ENCODE measurements at regions not wholly inside any gene's neighbourhood (a gene's known extent, or its start where the extent isn't known, plus 50 kb on each side); places are given as distances from the start of the nearest gene placed in this dataset.
A peak's percentile ranks its signal among the peaks of the same experiment; 100 is the strongest.

GRCh38 chr12:46452061-46452615 is 79.6 kb upstream of the SLC38A2 start:
- H3K4me1 ChIP-seq (ENCODE audit: control extremely low read depth in 1 of 4, control insufficient read depth in 4 of 4, insufficient read depth in 4 of 4, low read length in 3 of 4), result peaks cover 5 to 41% (median 30%) of the 10 kb centered on the region in 4 experiments
- H3K4me3 ChIP-seq (ENCODE audit: control insufficient read depth in 1 of 7, extremely low read depth in 1 of 7, insufficient read depth in 4 of 7, low read depth in 2 of 7, low read length in 6 of 7), result no peak overlapping the region
- H3K27ac ChIP-seq (ENCODE audit: insufficient read depth in 1 of 2, low read depth in 1 of 2, low read length in 2 of 2, poor library complexity in 1 of 2, severe bottlenecking in 2 of 2), result no peak overlapping the region
- ChIA-PET POLR2A (no interaction called here), CTCF (no interaction called here)
- no peaks in the 10 kb centered on the region for H3K27me3 ChIP-seq (replicated peaks in 2 of 5; ENCODE audit: control insufficient read depth in 4 of 5, insufficient read depth in 5 of 5, low read length in 4 of 5)
- peaks cover 0 to 3% (median 0%) of the 10 kb centered on the region in 5 experiments for H3K9me3 ChIP-seq (ENCODE audit: control extremely low read depth in 1 of 5, control insufficient read depth in 4 of 5, insufficient read depth in 2 of 5, low read depth in 1 of 5, low read length in 4 of 5)
- no peak for DNase-seq
- H3K36me3 ChIP-seq (ENCODE audit: control insufficient read depth in 4 of 4, insufficient read depth in 4 of 4, low read length in 3 of 4), result no peaks in the 10 kb centered on the region
- WGBS (ENCODE audit: insufficient coverage), result no CpG with 5 or more reads among the region's 3 CpGs

DNA sequence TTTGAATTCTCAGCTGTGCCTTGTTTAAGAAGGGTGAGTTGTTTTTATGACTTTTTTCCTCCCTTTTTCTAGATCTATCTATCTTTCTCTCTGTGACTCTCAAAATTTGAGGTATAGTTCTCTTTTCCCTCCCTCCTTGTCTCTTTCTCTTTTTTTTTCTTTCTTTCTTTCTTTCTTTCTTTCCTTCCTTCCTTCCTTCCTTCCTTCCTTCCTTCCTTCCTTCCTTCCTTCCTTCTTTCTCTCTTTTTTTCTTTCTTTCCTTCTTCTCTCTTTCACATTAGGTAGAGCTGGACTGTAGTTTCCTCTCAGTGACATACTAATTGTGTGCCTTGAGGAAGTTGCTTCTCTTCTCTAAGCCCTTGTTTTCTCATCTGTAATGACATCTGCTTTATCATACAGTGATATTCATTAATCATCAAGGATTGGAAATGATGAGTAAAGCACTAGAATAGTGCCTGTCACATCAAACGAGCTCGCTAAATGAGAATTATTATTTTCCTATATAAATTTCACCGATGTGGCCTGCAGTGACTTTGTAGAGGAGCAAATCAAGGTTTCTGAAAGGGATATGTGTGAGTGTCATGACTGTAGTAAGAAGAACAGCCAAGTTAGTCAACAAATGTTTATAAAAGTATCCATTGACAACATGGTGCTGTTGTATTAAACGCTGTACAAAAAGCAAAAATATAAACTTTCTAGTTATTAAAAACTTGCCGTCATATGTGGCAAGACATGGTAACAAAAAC is 78.9 kb upstream of the SLC38A2 start:
- H3K9me3 ChIP-seq (ENCODE audit: control extremely low read depth in 1 of 5, control insufficient read depth in 4 of 5, insufficient read depth in 2 of 5, low read depth in 1 of 5, low read length in 4 of 5), result peaks cover 0 to 3% (median 0%) of the 10 kb centered on the region in 5 experiments
- no peak for DNase-seq
- no peak overlapping the region for H3K4me3 ChIP-seq (ENCODE audit: control insufficient read depth in 1 of 7, extremely low read depth in 1 of 7, insufficient read depth in 4 of 7, low read depth in 2 of 7, low read length in 6 of 7)
- H3K4me1 ChIP-seq (ENCODE audit: control extremely low read depth in 1 of 4, control insufficient read depth in 4 of 4, insufficient read depth in 4 of 4, low read length in 3 of 4), result peaks cover 6 to 41% (median 33%) of the 10 kb centered on the region in 4 experiments
- H3K27ac ChIP-seq (ENCODE audit: insufficient read depth in 1 of 2, low read depth in 1 of 2, low read length in 2 of 2, poor library complexity in 1 of 2, severe bottlenecking in 2 of 2), result no peak overlapping the region
- ChIA-PET POLR2A (no interaction called here), CTCF (no interaction called here)
- no peaks in the 10 kb centered on the region for H3K36me3 ChIP-seq (ENCODE audit: control insufficient read depth in 4 of 4, insufficient read depth in 4 of 4, low read length in 3 of 4)
- WGBS (ENCODE audit: insufficient coverage), result no CpG with 5 or more reads among the region's 5 CpGs
- H3K27me3 ChIP-seq (replicated peaks in 2 of 5; ENCODE audit: control insufficient read depth in 4 of 5, insufficient read depth in 5 of 5, low read length in 4 of 5), result no peaks in the 10 kb centered on the region

GRCh38 chr12:46450279-46450748 is 77.7 kb upstream of the SLC38A2 start:
- POLR2A ChIA-PET, result interaction anchor here (0.5 kb wide), 1 partner anchor 35 kb away, joined by 3 read pairs; no protein-coding TSS in a partner anchor

DNA sequence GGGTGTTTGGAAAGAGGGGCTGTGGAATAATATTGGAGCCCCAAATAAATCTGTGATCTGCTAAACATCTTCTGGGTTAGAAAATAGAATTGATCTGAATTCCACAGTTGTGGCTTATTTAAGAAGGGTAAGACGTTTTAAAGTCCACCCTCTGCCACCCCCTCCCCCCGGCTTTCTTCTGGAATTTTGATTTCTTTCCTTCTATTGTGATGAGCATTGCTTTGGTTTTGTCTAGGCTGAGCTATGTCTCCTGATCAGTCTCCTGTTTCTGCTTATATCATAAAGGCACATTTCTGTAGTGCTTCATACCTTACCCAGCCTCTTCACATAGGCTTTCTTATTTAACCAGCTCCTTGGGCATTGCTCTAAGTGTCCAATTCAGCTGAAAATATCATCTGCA is 77.3 kb upstream of the SLC38A2 start:
- CTCF ChIA-PET, result interaction anchor here (0.8 kb wide), 1 partner anchor 62 kb away, joined by 3 read pairs; no protein-coding TSS in a partner anchor
- Histone ChIP-seq H3K27ac (ENCODE audit: insufficient read depth in 1 of 2, low read depth in 1 of 2, low read length in 2 of 2, poor library complexity in 1 of 2, severe bottlenecking in 2 of 2) (no peak overlapping the region), H3K4me1 (ENCODE audit: control extremely low read depth in 1 of 4, control insufficient read depth in 4 of 4, insufficient read depth in 4 of 4, low read length in 3 of 4) (peaks cover 5 to 40% (median 26%) of the 10 kb centered on the region in 4 experiments), H3K36me3 (ENCODE audit: control insufficient read depth in 4 of 4, insufficient read depth in 4 of 4, low read length in 3 of 4) (no peaks in the 10 kb centered on the region), H3K9me3 (ENCODE audit: control extremely low read depth in 1 of 5, control insufficient read depth in 4 of 5, insufficient read depth in 2 of 5, low read depth in 1 of 5, low read length in 4 of 5) (peaks cover 0 to 3% (median 0%) of the 10 kb centered on the region in 5 experiments), H3K4me3 (ENCODE audit: control insufficient read depth in 1 of 7, extremely low read depth in 1 of 7, insufficient read depth in 4 of 7, low read depth in 2 of 7, low read length in 6 of 7) (peak overlapping the region in 1 of 7 experiments; percentile 39), H3K27me3 (replicated peaks in 2 of 5; ENCODE audit: control insufficient read depth in 4 of 5, insufficient read depth in 5 of 5, low read length in 4 of 5) (no peaks in the 10 kb centered on the region)
- no peak for DNase-seq
- POLR2A ChIA-PET, result interaction anchor here (0.5 to 0.6 kb wide), 2 partner anchors 34 to 749 kb away, joined by 3 to 5 read pairs; no protein-coding TSS in a partner anchor
- no CpG with 5 or more reads among the region's 2 CpGs for WGBS (ENCODE audit: insufficient coverage)

More at GRCh38 chr12:46450279-46450748, 77.7 kb upstream of the SLC38A2 start:
- CTCF ChIA-PET, result interaction anchor here (0.8 kb wide), 1 partner anchor 63 kb away, joined by 3 read pairs; no protein-coding TSS in a partner anchor
- peak in 2 of 3 donors; percentile 55 to 56 for DNase-seq
- no peaks in the 10 kb centered on the region for H3K36me3 ChIP-seq (ENCODE audit: control insufficient read depth in 4 of 4, insufficient read depth in 4 of 4, low read length in 3 of 4)
- peaks cover 0 to 3% (median 0%) of the 10 kb centered on the region in 5 experiments for H3K9me3 ChIP-seq (ENCODE audit: control extremely low read depth in 1 of 5, control insufficient read depth in 4 of 5, insufficient read depth in 2 of 5, low read depth in 1 of 5, low read length in 4 of 5)
- WGBS (ENCODE audit: insufficient coverage), result 13% methylated on average over 1 of the region's 1 CpG
- no peaks in the 10 kb centered on the region for H3K27me3 ChIP-seq (replicated peaks in 2 of 5; ENCODE audit: control insufficient read depth in 4 of 5, insufficient read depth in 5 of 5, low read length in 4 of 5)
- H3K4me3 ChIP-seq (ENCODE audit: control insufficient read depth in 1 of 7, extremely low read depth in 1 of 7, insufficient read depth in 4 of 7, low read depth in 2 of 7, low read length in 6 of 7), result peak overlapping the region in 1 of 7 experiments; percentile 39
- no peak overlapping the region for H3K27ac ChIP-seq (ENCODE audit: insufficient read depth in 1 of 2, low read depth in 1 of 2, low read length in 2 of 2, poor library complexity in 1 of 2, severe bottlenecking in 2 of 2)
- peaks cover 5 to 40% (median 30%) of the 10 kb centered on the region in 4 experiments for H3K4me1 ChIP-seq (ENCODE audit: control extremely low read depth in 1 of 4, control insufficient read depth in 4 of 4, insufficient read depth in 4 of 4, low read length in 3 of 4)

GRCh38 chr12:46449316-46449715 is 76.7 kb upstream of the SLC38A2 start:
- ChIA-PET CTCF (interaction anchor here (0.8 kb wide), 1 partner anchor 62 kb away, joined by 3 read pairs; no protein-coding TSS in a partner anchor), POLR2A (interaction anchor here (0.6 kb wide), 1 partner anchor 749 kb away, joined by 5 read pairs; no protein-coding TSS in a partner anchor)
- Histone ChIP-seq H3K4me1 (ENCODE audit: control extremely low read depth in 1 of 4, control insufficient read depth in 4 of 4, insufficient read depth in 4 of 4, low read length in 3 of 4) (peaks cover 5 to 36% (median 23%) of the 10 kb centered on the region in 4 experiments), H3K4me3 (ENCODE audit: control insufficient read depth in 1 of 7, extremely low read depth in 1 of 7, insufficient read depth in 4 of 7, low read depth in 2 of 7, low read length in 6 of 7) (no peak overlapping the region), H3K27ac (ENCODE audit: insufficient read depth in 1 of 2, low read depth in 1 of 2, low read length in 2 of 2, poor library complexity in 1 of 2, severe bottlenecking in 2 of 2) (no peak overlapping the region), H3K27me3 (replicated peaks in 2 of 5; ENCODE audit: control insufficient read depth in 4 of 5, insufficient read depth in 5 of 5, low read length in 4 of 5) (no peaks in the 10 kb centered on the region), H3K9me3 (ENCODE audit: control extremely low read depth in 1 of 5, control insufficient read depth in 4 of 5, insufficient read depth in 2 of 5, low read depth in 1 of 5, low read length in 4 of 5) (peaks cover 0 to 3% (median 0%) of the 10 kb centered on the region in 5 experiments), H3K36me3 (ENCODE audit: control insufficient read depth in 4 of 4, insufficient read depth in 4 of 4, low read length in 3 of 4) (no peaks in the 10 kb centered on the region)
- peak in 1 of 3 donors; percentile 38 for DNase-seq
- 35% methylated on average over 3 of the region's 4 CpGs for WGBS (ENCODE audit: insufficient coverage)

GRCh38 chr12:46446645-46447044 is 74.1 kb upstream of the SLC38A2 start:
- no peaks in the 10 kb centered on the region for H3K27me3 ChIP-seq (replicated peaks in 2 of 5; ENCODE audit: control insufficient read depth in 4 of 5, insufficient read depth in 5 of 5, low read length in 4 of 5)
- H3K4me1 ChIP-seq (ENCODE audit: control extremely low read depth in 1 of 4, control insufficient read depth in 4 of 4, insufficient read depth in 4 of 4, low read length in 3 of 4), result peaks cover 5 to 36% (median 23%) of the 10 kb centered on the region in 4 experiments
- H3K36me3 ChIP-seq (ENCODE audit: control insufficient read depth in 4 of 4, insufficient read depth in 4 of 4, low read length in 3 of 4), result no peaks in the 10 kb centered on the region
- no peak overlapping the region for H3K27ac ChIP-seq (ENCODE audit: insufficient read depth in 1 of 2, low read depth in 1 of 2, low read length in 2 of 2, poor library complexity in 1 of 2, severe bottlenecking in 2 of 2)
- H3K9me3 ChIP-seq (ENCODE audit: control extremely low read depth in 1 of 5, control insufficient read depth in 4 of 5, insufficient read depth in 2 of 5, low read depth in 1 of 5, low read length in 4 of 5), result peaks cover 0 to 3% (median 0%) of the 10 kb centered on the region in 5 experiments
- ChIA-PET POLR2A (no interaction called here), CTCF (interaction anchor here (1.5 kb wide), 1 partner anchor 54 kb away, joined by 3 read pairs; no protein-coding TSS in a partner anchor)
- H3K4me3 ChIP-seq (ENCODE audit: control insufficient read depth in 1 of 7, extremely low read depth in 1 of 7, insufficient read depth in 4 of 7, low read depth in 2 of 7, low read length in 6 of 7), result no peak overlapping the region
- 48% methylated on average over 2 of the region's 2 CpGs for WGBS (ENCODE audit: insufficient coverage)
- no peak for DNase-seq
